Tibial nerve (tissue), 4 donors: ENCODE measurements at regions not wholly inside any gene's neighbourhood (a gene's known extent, or its start where the extent isn't known, plus 50 kb on each side); places are given as distances from the start of the nearest gene placed in this dataset.

Experiments used
- DNase-seq, 2 donors: peaks; one replicate each; pipeline ENCODE4 v3.0.0-alpha.2; 2019; ENCODE audit warnings: low spot score in 2 of 2
- H3K27ac ChIP-seq, 4 donors: fragments of 200-600 bp; sonication (generic) in 3 of 4; one replicate each; pipeline ENCODE4 v1.5.1; 2017 to 2019; ENCODE audit warnings: mild to moderate bottlenecking in 1 of 4
- H3K27me3 ChIP-seq, 2 donors: fragments of 200-600 bp; sonication (generic) in 1 of 2; one replicate each; pipeline versions ENCODE4 v1.5.1 to v1.6.0; 2017 to 2019
- H3K36me3 ChIP-seq, 3 donors: fragments of 200-600 bp; sonication (generic); one replicate each; pipeline ENCODE4 v1.5.1; 2018 to 2019
- H3K4me1 ChIP-seq, 4 donors: fragments of 200-600 bp; sonication (generic) in 3 of 4; one replicate each; pipeline ENCODE4 v1.5.1; 2017 to 2019
- H3K4me3 ChIP-seq, 4 donors: fragments of 200-600 bp; sonication (generic) in 3 of 4; one replicate each; pipeline ENCODE4 v1.5.1; 2017 to 2019; ENCODE audit warnings: mild to moderate bottlenecking in 1 of 4, moderate library complexity in 1 of 4
- H3K9me3 ChIP-seq, 4 donors: fragments of 200-600 bp; sonication (generic) in 3 of 4; one replicate each; pipeline ENCODE4 v1.5.1; 2017 to 2019
- CTCF ChIP-seq, 5 experiments: fragments of 200-600 bp in 3 of 5; fragments of 450-650 bp in 2 of 5; sonication (generic) in 3 of 5; IDR thresholded peaks; one replicate each; pipeline ENCODE4 v1.5.1; 2016 to 2019; ENCODE audit warnings: antibody characterized with exemption in 5 of 5, mild to moderate bottlenecking in 3 of 5, moderate library complexity in 2 of 5
- EP300 ChIP-seq, 2 donors: sonication (generic); formaldehyde crosslinking; IDR thresholded peaks; one replicate each; pipeline ENCODE4 v1.6.1; 2017; ENCODE audit warnings: antibody characterized with exemption in 2 of 2, mild to moderate bottlenecking in 1 of 2
- POLR2A ChIP-seq, 2 donors: fragments of 450-650 bp; IDR thresholded peaks; one replicate each; pipeline ENCODE4 v1.6.1; 2017; ENCODE audit warnings: antibody characterized with exemption in 2 of 2, mild to moderate bottlenecking in 2 of 2, moderate library complexity in 2 of 2
- WGBS, 2 donors: methylation state at CpG; one replicate each; pipeline ENCODE4 v1.1.5; 2018; 5-methylcytosine and 5-hydroxymethylcytosine counted together

DNA sequence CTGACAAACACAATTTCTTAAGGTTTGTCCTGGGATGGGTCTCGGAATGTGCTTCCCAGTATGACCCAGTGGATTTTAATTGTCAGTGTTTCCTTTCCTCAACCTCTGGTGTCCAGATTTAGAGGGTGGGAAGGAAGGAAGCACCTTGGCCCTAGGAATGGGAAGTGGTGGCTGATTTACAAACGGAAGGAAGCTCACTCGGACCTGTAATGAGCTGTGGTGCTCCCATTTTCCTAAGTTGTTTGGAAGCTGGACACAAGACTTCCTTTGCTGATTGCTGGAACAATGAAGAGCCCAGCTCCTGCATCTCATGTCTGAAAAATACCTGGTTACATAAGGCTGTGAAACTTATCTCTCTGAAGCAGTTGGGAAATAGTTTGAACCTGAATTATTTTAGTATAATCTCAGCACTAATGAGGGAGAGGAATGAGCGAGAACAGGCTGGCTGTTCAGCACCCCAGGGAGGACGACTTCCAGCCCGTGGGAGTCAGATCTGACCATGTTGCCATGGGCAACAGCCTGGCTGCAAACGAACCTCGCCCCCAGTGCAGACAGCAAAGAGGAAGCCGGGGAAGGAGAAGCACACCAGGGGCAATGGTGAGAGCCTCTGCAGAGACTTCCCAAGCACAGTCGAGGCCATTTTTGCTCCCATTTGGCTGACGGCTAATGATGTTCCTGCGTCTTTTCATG lies 74.4 kb upstream of the ASB18 start:
- H3K36me3 ChIP-seq: no peaks in the 10 kb centered on the region
- H3K4me3 ChIP-seq: no peak overlapping the region
- H3K9me3 ChIP-seq: no peaks in the 10 kb centered on the region
- peak overlapping the region in 1 of 4 donors; percentile 0 for H3K27ac ChIP-seq
- TF ChIP-seq EP300 (IDR thresholded peaks at IDR 0.05) (no peak), POLR2A (IDR thresholded peaks at IDR 0.05) (no peak), CTCF (IDR thresholded peaks at IDR 0.05) (no peak)
- H3K4me1 ChIP-seq: peaks cover 0 to 13% (median 0%) of the 10 kb centered on the region in 4 donors
- 17% methylated on average over 12 of the region's 12 CpGs for WGBS, 2 donors
- H3K27me3 ChIP-seq: no peaks in the 10 kb centered on the region
- DNase-seq: no peak

DNA sequence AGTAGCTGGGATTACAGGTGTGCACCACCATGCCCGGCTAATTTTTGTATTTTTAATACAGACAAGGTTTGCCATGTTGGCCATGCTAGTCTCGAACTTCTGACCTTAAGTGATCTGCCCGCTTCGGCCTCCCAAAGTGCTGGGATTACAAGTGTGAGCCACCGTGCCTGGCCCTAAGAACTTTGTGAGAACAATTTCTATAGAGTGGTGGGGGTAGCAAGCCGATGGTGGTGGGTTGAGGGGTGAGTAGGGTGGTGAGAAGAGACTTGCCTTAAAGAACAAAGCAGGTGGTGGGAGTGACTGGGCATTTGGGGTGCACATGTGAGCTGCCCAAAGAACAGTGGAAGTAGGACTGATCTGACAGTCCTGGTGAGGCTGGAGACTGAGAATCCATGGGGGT lies 76.0 kb upstream of the ASB18 start:
- 97 to 99% methylated on average over 6 of the region's 6 CpGs for WGBS, 2 donors
- peaks cover 0 to 13% (median 0%) of the 10 kb centered on the region in 4 donors for H3K4me1 ChIP-seq
- H3K9me3 ChIP-seq: no peaks in the 10 kb centered on the region
- no peak overlapping the region for H3K4me3 ChIP-seq
- no peaks in the 10 kb centered on the region for H3K27me3 ChIP-seq
- no peak overlapping the region for H3K27ac ChIP-seq
- H3K36me3 ChIP-seq: no peaks in the 10 kb centered on the region
- TF ChIP-seq EP300 (IDR thresholded peaks at IDR 0.05) (no peak), CTCF (IDR thresholded peaks at IDR 0.05) (no peak)
- no peak for DNase-seq

- no peak for TF ChIP-seq EP300 (IDR thresholded peaks at IDR 0.05)
- no peak for TF ChIP-seq CTCF (IDR thresholded peaks at IDR 0.05)
- TF ChIP-seq POLR2A (IDR thresholded peaks at IDR 0.05): no peak
- Histone ChIP-seq H3K27me3 (no peaks in the 10 kb centered on the region), H3K4me1 (peaks cover 0 to 13% (median 0%) of the 10 kb centered on the region in 4 donors), H3K27ac (no peak overlapping the region), H3K4me3 (no peak overlapping the region), H3K9me3 (no peaks in the 10 kb centered on the region), H3K36me3 (no peaks in the 10 kb centered on the region)
- 91 to 92% methylated on average over 14 of the region's 14 CpGs for WGBS, 2 donors
- DNase-seq: no peak
Observed at GRCh38 chr2:236341067-236341466, 76.9 kb upstream of the ASB18 start.

- 70 to 75% methylated on average over 14 of the region's 14 CpGs for WGBS, 2 donors
- no peak overlapping the region for H3K4me3 ChIP-seq
- TF ChIP-seq POLR2A (IDR thresholded peaks at IDR 0.05): no peak
- no peak for TF ChIP-seq EP300 (IDR thresholded peaks at IDR 0.05)
- TF ChIP-seq CTCF (IDR thresholded peaks at IDR 0.05): no peak
- no peak for DNase-seq
- no peaks in the 10 kb centered on the region for H3K36me3 ChIP-seq
- H3K27me3 ChIP-seq: no peaks in the 10 kb centered on the region
- peaks cover 0 to 13% (median 0%) of the 10 kb centered on the region in 4 donors for H3K4me1 ChIP-seq
- H3K9me3 ChIP-seq: no peaks in the 10 kb centered on the region
- H3K27ac ChIP-seq: no peak overlapping the region
Observed at GRCh38 chr2:236341721-236342120, 77.5 kb upstream of the ASB18 start.

- Histone ChIP-seq H3K9me3 (no peaks in the 10 kb centered on the region), H3K36me3 (no peaks in the 10 kb centered on the region), H3K4me1 (peaks cover 0 to 13% (median 0%) of the 10 kb centered on the region in 4 donors), H3K27ac (no peak overlapping the region), H3K4me3 (no peak overlapping the region), H3K27me3 (no peaks in the 10 kb centered on the region)
- DNase-seq: no peak
- no peak for TF ChIP-seq EP300 (IDR thresholded peaks at IDR 0.05)
- 80 to 96% methylated on average over 5 to 10 of the region's 10 CpGs for WGBS, 2 donors
Observed at GRCh38 chr2:236342507-236342906, 78.3 kb upstream of the ASB18 start.
